ENCODE measurements at regions not wholly inside any gene's neighbourhood (a gene's known extent, or its start where the extent isn't known, plus 50 kb on each side); places are given as distances from the start of the nearest gene placed in this dataset.
A peak's percentile ranks its signal among the peaks of the same experiment; 100 is the strongest.

DNA sequence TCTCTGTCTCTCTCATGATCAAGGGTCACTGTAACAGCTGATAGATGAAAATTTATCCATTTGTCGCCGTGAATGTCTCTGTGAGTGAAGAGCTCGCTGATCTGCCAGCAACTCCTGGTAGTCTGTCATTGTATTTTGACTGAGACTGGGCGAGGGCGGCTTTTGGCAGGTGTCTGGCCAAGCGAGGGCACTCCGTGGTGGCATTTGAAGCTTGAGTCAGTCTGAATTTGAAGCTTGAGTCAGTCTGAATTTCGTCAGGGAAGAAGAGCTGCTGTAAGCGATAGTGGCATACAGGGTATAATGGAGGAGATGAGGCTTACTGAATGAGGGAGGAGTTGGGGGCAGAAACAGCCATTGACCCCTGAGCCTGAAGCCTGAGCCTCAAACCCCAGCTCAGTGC is 56.8 kb upstream of the FAM181A start:
- DNase-seq = no peak

GRCh38 chr14:93869427-93869826 is 57.7 kb upstream of the FAM181A start:
- DNase-seq = no peak

DNA sequence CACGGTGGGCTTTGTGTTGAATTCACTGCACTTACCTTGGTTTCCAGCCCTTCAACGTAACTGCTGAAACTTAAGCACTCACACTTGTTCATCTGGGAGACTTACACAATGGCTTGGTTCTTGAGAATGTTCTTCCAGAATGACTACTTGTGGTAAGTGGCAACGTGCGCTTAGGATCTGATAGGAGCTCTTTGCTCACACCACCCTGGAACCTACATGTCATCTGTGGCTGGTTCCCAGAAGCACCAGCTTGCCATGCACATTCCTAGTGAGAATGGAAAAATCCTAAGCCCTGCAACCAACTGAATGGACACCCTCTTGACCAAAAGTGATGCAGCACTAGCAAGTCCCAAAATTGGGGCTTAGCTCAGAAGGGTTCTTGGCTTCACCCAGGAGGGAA is 59.0 kb upstream of the FAM181A start:
- DNase-seq = no peak

DNA sequence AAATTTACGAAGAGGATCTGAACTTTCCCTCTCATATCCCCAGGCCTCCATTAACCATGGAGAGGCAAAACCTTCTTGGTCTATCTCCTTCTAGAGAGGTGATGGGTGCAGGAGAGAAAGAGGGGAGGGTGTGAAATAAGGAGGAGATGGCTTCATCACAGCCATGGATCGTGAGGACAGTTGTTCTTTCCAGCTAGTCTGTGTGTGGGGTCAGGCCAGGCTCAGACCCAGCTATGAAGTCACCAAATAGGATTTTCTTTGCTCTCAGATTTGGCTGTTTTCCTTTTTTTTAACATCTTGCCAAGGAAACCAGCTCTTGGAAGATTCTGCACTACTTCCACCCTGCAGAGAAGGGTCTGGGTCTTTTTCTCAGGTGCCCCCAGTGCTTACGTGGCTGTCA is 64.9 kb upstream of the FAM181A start:
- no peak for DNase-seq

DNA sequence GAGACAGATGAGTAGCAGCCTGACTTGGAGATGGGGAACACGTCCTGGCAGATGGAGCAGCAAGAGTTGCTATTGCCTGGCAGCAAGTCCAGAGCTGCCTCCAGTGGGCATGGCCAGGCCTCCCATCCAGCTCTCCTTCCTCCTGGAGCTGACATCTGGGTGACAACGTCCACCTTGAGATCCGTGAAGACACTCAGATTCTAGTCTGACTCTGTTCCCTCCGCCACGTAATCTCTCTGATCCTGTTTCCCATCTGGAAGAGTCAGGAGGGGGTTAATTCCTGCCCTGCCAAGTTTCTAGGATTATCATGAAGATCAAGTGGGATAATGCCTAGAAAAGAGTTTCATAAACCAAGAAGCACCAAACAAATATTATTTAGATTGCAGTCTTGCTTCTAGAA is 65.3 kb upstream of the FAM181A start:
- DNase-seq = no peak

GRCh38 chr14:93859957-93860356 is 67.2 kb upstream of the FAM181A start:
- DNase-seq = no peak

DNA sequence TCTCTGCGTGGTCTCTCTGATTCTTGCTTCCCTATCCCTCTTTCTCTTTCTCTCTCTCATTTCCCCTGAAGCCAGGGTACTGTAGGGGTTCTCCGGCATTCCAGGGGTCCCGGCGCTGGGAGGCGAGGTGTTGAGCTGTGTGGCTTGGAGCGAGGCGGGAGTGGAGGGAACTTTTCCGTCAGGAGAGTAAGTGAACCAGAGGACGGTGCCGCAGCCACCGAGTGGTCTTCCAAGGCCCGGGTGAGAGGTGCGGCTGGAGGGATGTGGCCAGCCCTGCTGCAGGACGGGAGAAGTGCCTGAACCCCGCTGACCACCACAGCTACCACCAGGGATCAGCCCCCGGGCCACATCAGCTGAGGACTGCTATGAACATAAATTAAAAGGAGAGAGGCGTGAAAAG is 68.2 kb upstream of the FAM181A start:
- DNase-seq = no peak

GRCh38 chr14:93857500-93858283 is 69.4 kb upstream of the PRIMA1 start:
- peak in 2 of 14 donors; percentile 47 to 86 for DNase-seq

- DNase-seq = peak in 2 of 14 donors; percentile 47 to 93
Observed at GRCh38 chr14:93857081-93857480, 68.8 kb upstream of the PRIMA1 start.

DNA sequence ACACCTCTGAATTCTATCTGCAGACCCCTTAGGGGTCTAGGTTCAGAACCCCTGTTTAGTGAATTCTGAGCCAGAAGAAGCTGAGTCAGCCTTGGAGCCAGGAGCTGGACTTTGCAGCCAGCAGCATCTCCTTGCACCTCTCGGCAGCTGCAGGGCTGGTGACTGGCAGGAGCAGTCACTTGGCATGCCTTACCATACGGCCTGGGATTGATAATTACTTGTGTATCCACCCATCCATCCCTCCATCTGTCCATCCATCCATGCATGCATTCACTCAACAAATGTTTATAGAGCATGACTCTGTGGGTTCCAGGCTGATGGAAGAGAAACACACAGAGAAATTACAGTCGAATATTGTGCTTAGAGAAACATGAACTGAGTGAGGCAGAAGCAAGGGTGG is 67.5 kb upstream of the PRIMA1 start:
- DNase-seq = peak in 1 of 14 donors; percentile 37

- no peak for DNase-seq
Observed at GRCh38 chr14:93847473-93847872, 59.2 kb upstream of the PRIMA1 start.

GRCh38 chr14:93838238-93838637 is 50.0 kb upstream of the PRIMA1 start:
- no peak for DNase-seq

All from C1 segment of cervical spinal cord (tissue), 14 donors.